ENCODE measurements at regions not wholly inside any gene's neighbourhood (a gene's known extent, or its start where the extent isn't known, plus 50 kb on each side); places are given as distances from the start of the nearest gene placed in this dataset.

GRCh38 chr9:1267581-1267980 lies 217.4 kb downstream of the DMRT2 start:
- Mint-ChIP-seq H3K4me3 (no peak overlapping the region), H3K27ac (no peak overlapping the region), H3K9me3 (peaks cover 0 to 10% (median 0%) of the 10 kb centered on the region in 3 donors), H3K4me1 (no peaks in the 10 kb centered on the region), H3K27me3 (peaks cover 0 to 3% of the 10 kb centered on the region in 2 donors), H3K36me3 (no peaks in the 10 kb centered on the region)
- DNase-seq: no peak
- no peaks in the 10 kb centered on the region for H3K9me3 ChIP-seq
- POLR2A ChIA-PET: no interaction called here
- no peaks in the 10 kb centered on the region for H3K4me1 ChIP-seq (ENCODE audit: control insufficient read depth in 1 of 2, extremely low read depth in 1 of 2, insufficient read depth in 2 of 2, low read length in 2 of 2)
- H3K27ac ChIP-seq (ENCODE audit: low read length): no peak overlapping the region
- CTCF ChIA-PET: no interaction called here
- no peaks in the 10 kb centered on the region for H3K36me3 ChIP-seq (ENCODE audit: control insufficient read depth in 2 of 2, extremely low read depth in 1 of 2, insufficient read depth in 1 of 2, low read length in 1 of 2)
- no peak for ATAC-seq (replicated peaks in 1 of 4)
- H3K4me3 ChIP-seq (ENCODE audit: control insufficient read depth in 1 of 2, extremely low read depth in 1 of 2, low read length in 1 of 2): no peak overlapping the region
- H3K27me3 ChIP-seq (replicated peaks in 1 of 2; ENCODE audit: control insufficient read depth in 2 of 2, extremely low read depth in 1 of 2, insufficient read depth in 2 of 2, low read length in 1 of 2): no peaks in the 10 kb centered on the region
- WGBS (ENCODE audit: insufficient coverage): 83% methylated on average over 5 of the region's 5 CpGs

GRCh38 chr9:1269533-1270315 lies 219.6 kb downstream of the DMRT2 start:
- no peaks in the 10 kb centered on the region for H3K27me3 Mint-ChIP-seq
- Histone ChIP-seq H3K4me1 (ENCODE audit: control insufficient read depth in 1 of 2, extremely low read depth in 1 of 2, insufficient read depth in 2 of 2, low read length in 2 of 2) (no peaks in the 10 kb centered on the region), H3K27me3 (replicated peaks in 1 of 2; ENCODE audit: control insufficient read depth in 2 of 2, extremely low read depth in 1 of 2, insufficient read depth in 2 of 2, low read length in 1 of 2) (no peaks in the 10 kb centered on the region), H3K4me3 (ENCODE audit: control insufficient read depth in 1 of 2, extremely low read depth in 1 of 2, low read length in 1 of 2) (no peak overlapping the region), H3K9me3 (no peaks in the 10 kb centered on the region), H3K36me3 (ENCODE audit: control insufficient read depth in 2 of 2, extremely low read depth in 1 of 2, insufficient read depth in 1 of 2, low read length in 1 of 2) (no peaks in the 10 kb centered on the region), H3K27ac (ENCODE audit: low read length) (no peak overlapping the region)
- POLR2A ChIA-PET: interaction anchor here in 1 of 2 donors (0.7 kb wide), 1 partner anchor 865 kb away, joined by 3 read pairs; no protein-coding TSS in a partner anchor
- H3K27ac Mint-ChIP-seq: no peak overlapping the region
- WGBS (ENCODE audit: insufficient coverage): no CpG with 5 or more reads among the region's 6 CpGs
- no peaks in the 10 kb centered on the region for H3K36me3 Mint-ChIP-seq
- DNase-seq (no peak), ATAC-seq (replicated peaks in 1 of 4) (no peak)
- CTCF ChIA-PET: no interaction called here
- H3K9me3 Mint-ChIP-seq: peaks cover 0 to under 1% (median 0%) of the 10 kb centered on the region in 3 donors
- no peak overlapping the region for H3K4me3 Mint-ChIP-seq
- no peaks in the 10 kb centered on the region for H3K4me1 Mint-ChIP-seq

GRCh38 chr9:1271367-1271766 lies 221.2 kb downstream of the DMRT2 start:
- POLR2A ChIA-PET: no interaction called here
- no peak for DNase-seq
- no peak overlapping the region for H3K27ac Mint-ChIP-seq

GRCh38 chr9:1271786-1272185 lies 221.6 kb downstream of the DMRT2 start:
- Mint-ChIP-seq H3K36me3 (no peaks in the 10 kb centered on the region), H3K27me3 (no peaks in the 10 kb centered on the region), H3K4me1 (no peaks in the 10 kb centered on the region), H3K27ac (no peak overlapping the region), H3K4me3 (no peak overlapping the region), H3K9me3 (no peaks in the 10 kb centered on the region)
- Histone ChIP-seq H3K9me3 (no peaks in the 10 kb centered on the region), H3K27me3 (replicated peaks in 1 of 2; ENCODE audit: control insufficient read depth in 2 of 2, extremely low read depth in 1 of 2, insufficient read depth in 2 of 2, low read length in 1 of 2) (no peaks in the 10 kb centered on the region), H3K36me3 (ENCODE audit: control insufficient read depth in 2 of 2, extremely low read depth in 1 of 2, insufficient read depth in 1 of 2, low read length in 1 of 2) (no peaks in the 10 kb centered on the region), H3K4me1 (ENCODE audit: control insufficient read depth in 1 of 2, extremely low read depth in 1 of 2, insufficient read depth in 2 of 2, low read length in 2 of 2) (no peaks in the 10 kb centered on the region), H3K27ac (ENCODE audit: low read length) (no peak overlapping the region), H3K4me3 (ENCODE audit: control insufficient read depth in 1 of 2, extremely low read depth in 1 of 2, low read length in 1 of 2) (no peak overlapping the region)
- no peak for DNase-seq
- CTCF ChIA-PET: no interaction called here
- no CpG with 5 or more reads among the region's 2 CpGs for WGBS (ENCODE audit: insufficient coverage)
- no peak for ATAC-seq (replicated peaks in 1 of 4)
- POLR2A ChIA-PET: no interaction called here

More at GRCh38 chr9:1271367-1271766, 221.2 kb downstream of the DMRT2 start:
- Histone ChIP-seq H3K27ac (ENCODE audit: low read length) (no peak overlapping the region), H3K27me3 (replicated peaks in 1 of 2; ENCODE audit: control insufficient read depth in 2 of 2, extremely low read depth in 1 of 2, insufficient read depth in 2 of 2, low read length in 1 of 2) (no peaks in the 10 kb centered on the region), H3K36me3 (ENCODE audit: control insufficient read depth in 2 of 2, extremely low read depth in 1 of 2, insufficient read depth in 1 of 2, low read length in 1 of 2) (no peaks in the 10 kb centered on the region), H3K4me1 (ENCODE audit: control insufficient read depth in 1 of 2, extremely low read depth in 1 of 2, insufficient read depth in 2 of 2, low read length in 2 of 2) (no peaks in the 10 kb centered on the region), H3K9me3 (no peaks in the 10 kb centered on the region), H3K4me3 (ENCODE audit: control insufficient read depth in 1 of 2, extremely low read depth in 1 of 2, low read length in 1 of 2) (no peak overlapping the region)
- no peaks in the 10 kb centered on the region for H3K36me3 Mint-ChIP-seq
- H3K4me1 Mint-ChIP-seq: no peaks in the 10 kb centered on the region
- 0% methylated on average over 1 of the region's 2 CpGs for WGBS (ENCODE audit: insufficient coverage)
- H3K27me3 Mint-ChIP-seq: no peaks in the 10 kb centered on the region
- no peak overlapping the region for H3K4me3 Mint-ChIP-seq
- no peak for ATAC-seq (replicated peaks in 1 of 4)
- CTCF ChIA-PET: no interaction called here
- no peaks in the 10 kb centered on the region for H3K9me3 Mint-ChIP-seq

- no peaks in the 10 kb centered on the region for H3K9me3 ChIP-seq
- no peaks in the 10 kb centered on the region for H3K27me3 ChIP-seq (replicated peaks in 1 of 2; ENCODE audit: control insufficient read depth in 2 of 2, extremely low read depth in 1 of 2, insufficient read depth in 2 of 2, low read length in 1 of 2)
- WGBS (ENCODE audit: insufficient coverage): no CpG with 5 or more reads among the region's 3 CpGs
- no peaks in the 10 kb centered on the region for H3K4me1 Mint-ChIP-seq
- H3K27me3 Mint-ChIP-seq: no peaks in the 10 kb centered on the region
- H3K27ac Mint-ChIP-seq: no peak overlapping the region
- H3K4me3 ChIP-seq (ENCODE audit: control insufficient read depth in 1 of 2, extremely low read depth in 1 of 2, low read length in 1 of 2): no peak overlapping the region
- no peaks in the 10 kb centered on the region for H3K9me3 Mint-ChIP-seq
- no peak overlapping the region for H3K4me3 Mint-ChIP-seq
- no peaks in the 10 kb centered on the region for H3K4me1 ChIP-seq (ENCODE audit: control insufficient read depth in 1 of 2, extremely low read depth in 1 of 2, insufficient read depth in 2 of 2, low read length in 2 of 2)
- H3K27ac ChIP-seq (ENCODE audit: low read length): no peak overlapping the region
- H3K36me3 ChIP-seq (ENCODE audit: control insufficient read depth in 2 of 2, extremely low read depth in 1 of 2, insufficient read depth in 1 of 2, low read length in 1 of 2): no peaks in the 10 kb centered on the region
- H3K36me3 Mint-ChIP-seq: no peaks in the 10 kb centered on the region
- DNase-seq: no peak
- CTCF ChIA-PET: no interaction called here
- POLR2A ChIA-PET: no interaction called here
- ATAC-seq (replicated peaks in 1 of 4): no peak
These were observed 222.3 kb downstream of the DMRT2 start for GRCh38 chr9:1272488-1272887.

GRCh38 chr9:1273859-1274258 lies 223.7 kb downstream of the DMRT2 start:
- CTCF ChIA-PET: no interaction called here

GRCh38 chr9:1274334-1274733 lies 224.2 kb downstream of the DMRT2 start:
- Histone ChIP-seq H3K27me3 (replicated peaks in 1 of 2; ENCODE audit: control insufficient read depth in 2 of 2, extremely low read depth in 1 of 2, insufficient read depth in 2 of 2, low read length in 1 of 2) (no peaks in the 10 kb centered on the region), H3K4me1 (ENCODE audit: control insufficient read depth in 1 of 2, extremely low read depth in 1 of 2, insufficient read depth in 2 of 2, low read length in 2 of 2) (no peaks in the 10 kb centered on the region), H3K9me3 (no peaks in the 10 kb centered on the region), H3K27ac (ENCODE audit: low read length) (no peak overlapping the region), H3K4me3 (ENCODE audit: control insufficient read depth in 1 of 2, extremely low read depth in 1 of 2, low read length in 1 of 2) (no peak overlapping the region), H3K36me3 (ENCODE audit: control insufficient read depth in 2 of 2, extremely low read depth in 1 of 2, insufficient read depth in 1 of 2, low read length in 1 of 2) (no peaks in the 10 kb centered on the region)
- ATAC-seq (replicated peaks in 1 of 4) (no peak), DNase-seq (no peak)
- ChIA-PET CTCF (no interaction called here), POLR2A (no interaction called here)
- Mint-ChIP-seq H3K27ac (no peak overlapping the region), H3K4me1 (no peaks in the 10 kb centered on the region), H3K36me3 (no peaks in the 10 kb centered on the region), H3K9me3 (no peaks in the 10 kb centered on the region), H3K4me3 (no peak overlapping the region), H3K27me3 (no peaks in the 10 kb centered on the region)
- WGBS (ENCODE audit: insufficient coverage): no CpG with 5 or more reads among the region's 2 CpGs

More at GRCh38 chr9:1273859-1274258, 223.7 kb downstream of the DMRT2 start:
- Mint-ChIP-seq H3K36me3 (no peaks in the 10 kb centered on the region), H3K4me3 (no peak overlapping the region), H3K9me3 (no peaks in the 10 kb centered on the region), H3K4me1 (no peaks in the 10 kb centered on the region), H3K27ac (no peak overlapping the region), H3K27me3 (no peaks in the 10 kb centered on the region)
- ATAC-seq (replicated peaks in 1 of 4): no peak
- H3K9me3 ChIP-seq: no peaks in the 10 kb centered on the region
- H3K27me3 ChIP-seq (replicated peaks in 1 of 2; ENCODE audit: control insufficient read depth in 2 of 2, extremely low read depth in 1 of 2, insufficient read depth in 2 of 2, low read length in 1 of 2): no peaks in the 10 kb centered on the region
- no peak overlapping the region for H3K4me3 ChIP-seq (ENCODE audit: control insufficient read depth in 1 of 2, extremely low read depth in 1 of 2, low read length in 1 of 2)
- H3K4me1 ChIP-seq (ENCODE audit: control insufficient read depth in 1 of 2, extremely low read depth in 1 of 2, insufficient read depth in 2 of 2, low read length in 2 of 2): no peaks in the 10 kb centered on the region
- no peak for DNase-seq
- H3K27ac ChIP-seq (ENCODE audit: low read length): no peak overlapping the region
- no peaks in the 10 kb centered on the region for H3K36me3 ChIP-seq (ENCODE audit: control insufficient read depth in 2 of 2, extremely low read depth in 1 of 2, insufficient read depth in 1 of 2, low read length in 1 of 2)
- POLR2A ChIA-PET: no interaction called here
- WGBS (ENCODE audit: insufficient coverage): 63% methylated on average over 2 of the region's 4 CpGs

Data from T-cell (primary cell).